Fibroblast of skin of back (primary cell): ENCODE measurements at regions not wholly inside any gene's neighbourhood (a gene's known extent, or its start where the extent isn't known, plus 50 kb on each side); places are given as distances from the start of the nearest gene placed in this dataset.
"Not testable (repeated sequence)": the region's sequence is repeated elsewhere in the genome, so short reads cannot be mapped to it uniquely, and the experiment has no call there.

Experiments used
- DNase-seq: peaks from one replicate; pipeline ENCODE4 v3.0.0-alpha.2; 2013

- DNase-seq, result no peak
These were observed 293.1 kb upstream of the LYPLAL1 start for GRCh38 chr1:218880484-218881060.

- no peak for DNase-seq
These were observed 291.2 kb upstream of the LYPLAL1 start for GRCh38 chr1:218882454-218882853.

GRCh38 chr1:218886101-218886871, 287.4 kb upstream of the LYPLAL1 start:
- DNase-seq, result peak; percentile 24

DNA sequence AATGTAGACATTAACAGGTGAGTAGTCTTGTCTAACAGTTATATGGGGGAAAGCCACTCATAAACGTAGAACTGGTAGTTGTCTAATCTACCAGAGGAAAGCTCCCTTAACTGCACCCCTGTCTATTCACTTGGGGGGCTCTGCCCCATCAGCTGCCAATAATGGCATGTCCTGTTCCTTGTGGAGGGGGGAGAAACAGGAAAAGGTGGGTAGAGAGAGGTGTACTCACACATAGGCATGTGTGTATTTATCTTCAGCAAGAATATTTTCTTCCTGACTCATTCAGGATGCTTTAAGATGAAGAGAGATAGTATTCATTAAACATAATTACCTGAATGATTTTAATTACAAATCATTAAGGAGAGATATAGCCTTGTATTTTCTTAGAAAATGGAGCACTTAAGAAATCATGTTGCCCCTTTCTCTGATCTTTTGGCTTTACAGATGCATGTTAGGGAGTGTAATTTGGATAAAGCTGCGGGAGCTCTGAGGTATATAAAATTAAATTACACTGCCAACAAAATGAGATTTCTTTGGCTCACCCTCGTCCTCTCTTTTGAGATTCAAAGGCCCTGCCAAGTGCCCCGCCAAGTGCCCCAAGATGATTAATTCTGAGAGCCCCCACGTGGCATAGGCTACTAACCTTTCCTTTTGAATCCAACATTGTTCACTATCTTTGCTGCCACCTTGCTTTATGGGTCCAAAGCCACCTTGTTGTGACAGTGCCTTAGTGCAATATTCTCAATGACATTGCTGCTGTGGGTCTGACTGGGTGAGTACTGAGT, 286.3 kb upstream of the LYPLAL1 start:
- DNase-seq, result no peak

DNA sequence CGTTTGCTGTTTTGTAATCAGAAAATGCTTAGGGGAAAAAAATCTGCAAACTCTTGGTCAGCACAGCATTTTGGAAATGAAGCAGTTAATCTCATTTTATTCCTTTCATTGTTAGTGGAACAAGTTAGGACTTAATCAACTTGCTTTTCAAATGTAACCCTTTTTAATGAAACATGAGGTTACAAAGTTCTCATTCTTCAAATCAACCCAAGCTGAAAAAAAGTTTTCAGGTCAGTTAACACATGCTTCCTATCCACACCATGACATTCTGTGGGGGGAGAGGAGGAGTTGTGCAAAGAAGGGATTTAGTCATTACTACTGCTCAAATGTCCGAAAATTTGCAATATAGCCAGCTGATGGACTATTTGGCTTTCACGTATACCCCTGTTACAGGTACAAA, 283.2 kb upstream of the LYPLAL1 start:
- no peak for DNase-seq

DNA sequence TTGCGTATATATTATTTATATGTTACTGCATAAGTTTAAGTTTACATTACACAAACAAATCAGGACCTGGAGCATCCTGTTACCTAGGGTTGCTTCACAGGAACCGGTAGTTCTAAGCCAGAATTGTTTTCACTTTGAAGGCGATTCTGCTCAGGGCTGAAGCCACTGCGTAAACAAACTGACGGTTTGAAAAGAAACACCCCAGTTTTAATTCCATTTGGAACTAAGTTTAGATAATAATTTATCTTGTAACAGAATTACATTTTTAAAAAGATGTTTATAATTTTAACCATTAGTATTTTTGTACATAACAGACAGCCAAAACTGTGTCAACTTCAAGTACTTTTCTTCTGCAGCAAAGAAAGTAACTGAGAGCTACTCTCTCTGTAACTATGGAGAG, 282.1 kb upstream of the LYPLAL1 start:
- DNase-seq, result no peak

- DNase-seq, result no peak
These were observed 278.6 kb upstream of the LYPLAL1 start for GRCh38 chr1:218895064-218895587.

- no peak for DNase-seq
These were observed 277.5 kb upstream of the LYPLAL1 start for GRCh38 chr1:218896202-218896601.

DNA sequence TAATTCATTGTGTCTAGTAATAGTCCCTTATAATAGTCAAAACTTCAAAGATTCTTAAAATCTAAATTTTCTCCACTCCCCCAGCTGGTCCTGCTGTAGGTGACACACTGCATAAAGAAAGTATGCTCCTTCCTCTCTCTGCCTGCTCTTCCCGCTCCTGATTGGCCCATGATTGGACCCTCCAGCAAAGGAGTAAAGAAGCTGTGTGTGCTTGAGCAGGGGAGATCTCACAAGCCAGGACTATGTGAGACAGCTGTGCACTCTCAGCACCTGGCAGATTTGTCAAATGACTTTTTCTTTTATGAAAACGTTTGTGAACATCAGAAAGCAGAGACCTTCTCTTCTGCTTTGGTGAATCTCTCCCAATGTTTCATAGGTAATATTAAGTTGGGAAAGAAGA, 274.8 kb upstream of the LYPLAL1 start:
- no peak for DNase-seq

DNA sequence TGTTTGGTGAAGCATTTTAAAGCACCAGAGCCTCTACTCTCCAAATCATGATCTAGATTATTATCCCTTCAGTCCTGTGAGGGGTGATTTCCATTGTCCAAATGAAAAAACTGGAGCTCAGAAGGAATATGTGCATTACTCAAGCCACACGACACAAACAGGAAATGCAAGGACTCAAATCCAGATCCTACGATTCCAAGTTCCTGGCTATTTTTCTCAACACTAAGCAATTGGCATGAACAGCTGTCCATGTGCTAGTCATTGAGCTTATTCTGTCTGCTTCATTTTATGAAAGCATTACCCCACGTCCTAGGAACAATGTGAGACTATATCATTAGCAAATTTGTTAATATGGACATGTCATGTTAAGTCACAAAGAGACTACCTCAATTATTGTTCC, 273.1 kb upstream of the LYPLAL1 start:
- DNase-seq, result no peak

DNA sequence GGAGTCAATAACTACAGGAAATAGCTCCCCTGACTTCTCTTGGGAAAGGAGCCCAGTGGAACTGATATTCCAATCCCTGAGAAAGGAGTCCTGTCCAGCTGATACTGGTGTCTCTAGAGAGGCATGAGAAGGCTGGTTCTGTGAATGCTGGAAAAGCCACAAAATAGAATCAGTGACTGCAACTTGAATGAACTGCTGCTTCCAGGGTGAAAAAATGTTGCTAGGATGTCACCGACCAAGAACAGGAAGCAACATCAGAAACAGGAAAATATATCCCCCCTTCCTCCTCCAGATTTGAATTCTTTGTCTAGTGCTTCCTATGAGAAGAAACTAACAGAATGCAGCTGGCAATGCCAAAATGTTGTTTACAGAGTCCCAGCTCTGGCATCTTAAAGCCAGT, 269.3 kb upstream of the LYPLAL1 start:
- no peak for DNase-seq

- DNase-seq, result no peak
These were observed 257.0 kb upstream of the LYPLAL1 start for GRCh38 chr1:218916720-218917119.

GRCh38 chr1:218917656-218918055, 256.0 kb upstream of the LYPLAL1 start:
- no peak for DNase-seq

DNA sequence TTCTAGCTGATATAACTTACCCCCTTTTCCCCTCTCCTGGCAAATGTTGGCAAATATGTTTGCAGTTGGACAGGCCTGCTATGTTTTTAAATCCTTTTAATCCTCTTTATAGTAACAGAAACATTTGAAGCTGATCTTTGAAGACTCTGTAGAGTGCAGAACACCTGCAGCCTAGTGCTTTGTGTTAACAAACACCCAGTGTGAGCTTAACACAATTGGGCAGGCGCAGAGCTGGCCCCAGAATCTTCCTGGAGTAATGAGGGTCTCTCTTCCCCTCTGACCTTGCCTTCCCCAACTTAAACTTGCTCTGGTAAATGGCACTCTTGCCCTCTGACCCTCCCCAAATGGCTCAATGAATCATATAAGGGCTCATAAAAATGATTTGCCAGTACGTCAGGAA, 247.9 kb upstream of the LYPLAL1 start:
- DNase-seq, result no peak

- no peak for DNase-seq
These were observed 247.0 kb upstream of the LYPLAL1 start for GRCh38 chr1:218926631-218927030.

DNA sequence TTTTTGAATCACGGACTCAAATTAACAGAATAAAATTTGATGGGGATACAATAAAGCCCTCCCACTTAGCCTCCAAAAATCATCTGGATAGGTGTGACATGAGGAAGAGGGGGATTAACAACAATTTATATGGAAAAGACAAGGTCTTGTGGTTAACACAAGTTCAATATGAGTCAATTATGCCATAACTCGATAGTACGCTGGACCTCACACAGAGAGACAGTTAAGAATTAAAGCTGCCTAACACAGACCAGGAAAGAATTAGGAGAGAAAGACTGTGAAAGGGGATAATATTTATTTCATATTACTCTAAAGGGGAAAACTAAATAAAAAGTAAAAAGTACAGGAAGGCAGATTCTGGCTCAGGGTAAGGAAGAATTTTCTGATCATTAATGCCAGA, 243.7 kb upstream of the LYPLAL1 start:
- no peak for DNase-seq

GRCh38 chr1:218930472-218931241, 243.0 kb upstream of the LYPLAL1 start:
- DNase-seq, result no peak

DNA sequence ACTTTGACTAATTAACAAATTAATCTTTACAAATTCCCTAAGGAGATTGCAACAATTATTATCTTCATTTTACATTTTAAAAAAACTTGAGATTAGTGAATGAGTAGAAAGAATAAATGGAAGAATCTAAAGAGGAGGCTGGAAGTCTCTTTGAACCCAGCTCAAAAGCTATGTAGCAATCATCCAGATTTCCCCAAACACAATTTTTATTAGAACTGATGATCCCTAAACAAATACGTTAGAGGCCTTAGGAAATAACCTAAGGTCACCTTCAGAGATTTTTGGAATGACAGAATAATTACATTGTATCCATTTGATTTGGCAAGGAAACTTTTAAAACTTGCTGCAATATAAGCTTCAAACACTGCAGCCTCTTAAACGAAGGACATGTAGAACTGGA, 242.4 kb upstream of the LYPLAL1 start:
- DNase-seq, result no peak

GRCh38 chr1:218933513-218933912, 240.2 kb upstream of the LYPLAL1 start:
- DNase-seq, result peak; percentile 42

- DNase-seq, result not testable (repeated sequence)
These were observed 238.3 kb upstream of the LYPLAL1 start for GRCh38 chr1:218935408-218935807.

DNA sequence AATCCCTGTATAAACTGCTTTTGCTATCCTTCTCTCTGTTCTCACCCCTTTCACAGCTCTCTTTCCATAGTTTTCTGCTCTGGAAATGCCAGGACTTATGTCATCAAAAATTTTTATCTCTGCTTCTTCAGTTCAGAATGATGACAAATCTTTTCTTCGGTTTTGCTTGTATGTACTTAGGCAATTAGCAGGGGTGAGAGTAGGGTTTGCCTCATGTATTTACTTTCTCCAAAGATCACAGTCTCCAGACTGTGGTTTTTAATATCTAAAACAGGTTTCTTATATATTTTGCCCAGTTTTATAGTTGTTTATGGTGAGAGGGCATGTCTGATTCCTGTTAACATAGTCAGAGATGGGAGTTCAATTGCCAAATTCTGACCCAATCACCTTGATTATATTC, 235.4 kb upstream of the LYPLAL1 start:
- no peak for DNase-seq

GRCh38 chr1:218939095-218939494, 234.6 kb upstream of the LYPLAL1 start:
- DNase-seq, result no peak

DNA sequence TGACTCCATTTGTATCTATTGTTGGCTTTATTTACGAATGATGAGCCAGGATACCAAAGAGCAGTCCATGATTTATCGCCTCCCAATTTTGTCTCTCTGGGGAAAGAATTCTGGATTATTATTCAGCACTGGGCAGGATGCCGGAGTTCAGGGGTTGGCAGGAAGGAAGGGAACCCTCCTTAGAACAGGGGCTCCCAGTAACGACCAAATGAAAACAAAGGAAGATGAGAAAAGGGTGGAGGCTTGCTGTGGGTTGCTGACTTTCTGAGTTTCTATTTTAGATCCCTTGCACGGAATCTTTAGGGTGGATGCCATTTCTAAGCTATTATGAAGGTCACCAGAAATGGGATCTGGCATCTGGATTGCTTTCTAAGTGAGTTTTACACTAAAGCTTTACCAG, 231.2 kb upstream of the LYPLAL1 start:
- DNase-seq, result peak; percentile 20
